HAP-1 (cell line): ENCODE measurements at regions not wholly inside any gene's neighbourhood (a gene's known extent, or its start where the extent isn't known, plus 50 kb on each side); places are given as distances from the start of the nearest gene placed in this dataset.

ENCODE experiments used
- DNase-seq, 2 experiments: peaks; one replicate each; pipeline ENCODE4 v3.0.0-alpha.2; 2016 to 2020; ENCODE audit warnings: low spot score in 2 of 2
- H3K27me3 ChIP-seq: fragments of 250-450 bp; sonication (Bioruptor Pico); 2 replicates; pipeline ENCODE4 v1.5.1; 2020; ENCODE audit warnings: low read depth, mild to moderate bottlenecking, moderate library complexity
- H3K36me3 ChIP-seq: fragments of 250-450 bp; sonication (Bioruptor Pico); replicated peaks from 2 replicates; pipeline ENCODE4 v1.5.1; 2020; ENCODE audit warnings: mild to moderate bottlenecking
- H3K4me1 ChIP-seq: fragments of 250-450 bp; sonication (Bioruptor Pico); 2 replicates; pipeline ENCODE4 v1.5.1; 2020; ENCODE audit warnings: mild to moderate bottlenecking
- H3K4me3 ChIP-seq: fragments of 250-450 bp; sonication (Bioruptor Pico); 2 replicates; pipeline ENCODE4 v1.5.1; 2020; ENCODE audit warnings: mild to moderate bottlenecking, moderate library complexity
- H3K9me3 ChIP-seq: fragments of 250-450 bp; sonication (Bioruptor Pico); 2 replicates; pipeline ENCODE4 v1.5.1; 2020; ENCODE audit warnings: mild to moderate bottlenecking, moderate library complexity
- in situ Hi-C: fragments of 300-500 bp; cut with MboI; formaldehyde crosslinking; loops from 3 replicates; pipeline ENCODE4 v1.14.3; 2020; ENCODE audit warnings: low sequenced_read_pairs, inconsistent platforms, mixed read lengths

DNA sequence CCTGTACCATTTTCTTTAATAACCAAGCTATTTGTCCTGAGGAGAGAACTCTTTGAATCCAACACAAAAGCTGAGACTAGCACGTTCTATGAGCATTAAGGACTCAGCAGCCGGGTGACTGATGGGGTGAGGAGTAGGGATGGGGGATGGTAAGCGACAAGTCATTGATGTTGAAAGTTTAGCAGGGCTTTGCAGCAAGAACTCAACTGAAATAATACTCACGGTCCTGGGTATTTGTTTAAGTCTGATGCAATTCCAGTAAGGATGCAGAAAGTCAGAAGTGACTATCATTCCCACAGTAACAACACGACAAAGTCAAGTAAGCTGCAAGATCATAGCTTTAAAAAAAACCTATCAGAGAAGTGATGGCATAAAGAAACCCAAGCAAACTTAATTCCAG is 131.1 kb downstream of the ACTL7B start:
- in situ Hi-C loops = no loop called here
- H3K27me3 ChIP-seq = no peaks in the 10 kb centered on the region
- H3K9me3 ChIP-seq = no peaks in the 10 kb centered on the region
- H3K4me1 ChIP-seq = no peaks in the 10 kb centered on the region
- H3K4me3 ChIP-seq = no peak overlapping the region
- no peak for DNase-seq
- no peaks in the 10 kb centered on the region for H3K36me3 ChIP-seq

GRCh38 chr9:108724122-108724521 is 131.7 kb downstream of the ACTL7B start:
- in situ Hi-C loops = no loop called here
- H3K4me3 ChIP-seq = no peak overlapping the region
- H3K36me3 ChIP-seq = no peaks in the 10 kb centered on the region
- no peaks in the 10 kb centered on the region for H3K4me1 ChIP-seq
- H3K9me3 ChIP-seq = no peaks in the 10 kb centered on the region
- no peak for DNase-seq
- no peaks in the 10 kb centered on the region for H3K27me3 ChIP-seq

DNA sequence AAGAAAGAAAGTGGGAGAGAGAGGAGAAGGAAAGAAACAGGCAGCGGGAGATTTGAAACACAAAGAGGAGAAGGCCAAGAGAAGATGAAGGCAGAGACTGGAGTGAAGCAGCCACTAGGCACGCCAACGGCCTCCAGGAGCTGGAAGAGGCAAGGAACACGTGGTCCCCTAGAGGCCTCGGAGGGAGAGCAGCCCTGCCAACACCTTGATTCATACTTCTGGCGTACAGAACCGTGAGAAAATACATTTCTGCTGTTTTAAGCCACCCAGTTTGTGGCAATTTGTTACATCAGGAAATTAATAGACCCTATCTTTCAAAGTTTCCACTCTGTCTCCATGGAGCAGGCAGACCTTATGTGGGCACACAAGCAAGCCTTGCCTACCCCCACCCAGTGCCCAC is 133.4 kb downstream of the ACTL7B start:
- Histone ChIP-seq H3K4me3 (no peak overlapping the region), H3K27me3 (no peaks in the 10 kb centered on the region), H3K9me3 (no peaks in the 10 kb centered on the region), H3K36me3 (no peaks in the 10 kb centered on the region), H3K4me1 (no peaks in the 10 kb centered on the region)
- in situ Hi-C loops = no loop called here
- DNase-seq = no peak

DNA sequence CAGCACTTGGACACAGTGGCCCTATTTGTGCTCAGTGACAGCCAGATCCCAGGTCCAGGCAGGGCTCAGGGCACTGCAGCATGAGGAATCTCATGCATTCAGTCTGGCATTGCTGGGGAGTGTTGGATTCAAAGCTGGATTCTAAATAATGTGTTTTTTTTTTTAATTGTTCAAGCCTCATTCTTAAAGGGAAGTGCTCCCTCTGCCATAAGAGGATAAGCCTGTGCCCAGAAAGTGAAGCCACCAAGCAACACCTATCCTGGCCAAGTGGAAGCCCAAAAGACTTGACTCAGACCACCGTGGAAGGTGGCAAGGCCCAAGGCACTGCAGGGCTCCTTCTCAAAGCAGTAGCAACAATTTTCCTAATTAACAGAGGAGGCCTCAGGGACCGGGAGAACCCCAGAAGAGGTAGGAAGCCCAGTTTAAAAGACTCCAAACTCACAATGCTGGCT is 135.6 kb downstream of the ACTL7B start:
- Histone ChIP-seq H3K4me3 (no peak overlapping the region), H3K4me1 (no peaks in the 10 kb centered on the region), H3K27me3 (no peaks in the 10 kb centered on the region), H3K36me3 (no peaks in the 10 kb centered on the region), H3K9me3 (no peaks in the 10 kb centered on the region)
- no peak for DNase-seq
- in situ Hi-C loops = no loop called here

GRCh38 chr9:108710424-108710823 is 145.4 kb downstream of the ACTL7B start:
- no peaks in the 10 kb centered on the region for H3K4me1 ChIP-seq
- in situ Hi-C loops = no loop called here
- no peaks in the 10 kb centered on the region for H3K27me3 ChIP-seq
- no peaks in the 10 kb centered on the region for H3K36me3 ChIP-seq
- no peaks in the 10 kb centered on the region for H3K9me3 ChIP-seq
- no peak for DNase-seq
- no peak overlapping the region for H3K4me3 ChIP-seq

DNA sequence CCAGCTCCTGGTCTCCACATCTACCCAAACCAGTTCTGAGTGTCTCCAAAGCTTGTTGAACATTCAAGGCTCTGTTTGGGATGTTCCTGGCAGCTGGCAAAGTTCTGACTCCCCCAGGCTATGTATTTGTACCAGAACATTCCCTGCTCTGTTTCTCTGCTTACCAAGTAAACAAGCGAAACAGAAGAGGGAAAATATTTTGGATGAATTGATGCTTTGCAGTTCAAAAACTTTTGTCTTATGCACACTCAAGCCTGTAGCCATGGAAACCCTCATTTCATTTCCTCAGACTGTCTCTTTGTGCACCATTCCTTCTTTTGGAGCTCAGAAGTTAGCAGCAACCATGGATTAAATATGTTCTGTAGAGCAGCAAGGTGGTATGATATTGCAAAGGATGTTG is 145.8 kb downstream of the ACTL7B start:
- H3K36me3 ChIP-seq = no peaks in the 10 kb centered on the region
- H3K27me3 ChIP-seq = no peaks in the 10 kb centered on the region
- no peaks in the 10 kb centered on the region for H3K4me1 ChIP-seq
- no peak for DNase-seq
- in situ Hi-C loops = no loop called here
- no peaks in the 10 kb centered on the region for H3K9me3 ChIP-seq
- H3K4me3 ChIP-seq = no peak overlapping the region

DNA sequence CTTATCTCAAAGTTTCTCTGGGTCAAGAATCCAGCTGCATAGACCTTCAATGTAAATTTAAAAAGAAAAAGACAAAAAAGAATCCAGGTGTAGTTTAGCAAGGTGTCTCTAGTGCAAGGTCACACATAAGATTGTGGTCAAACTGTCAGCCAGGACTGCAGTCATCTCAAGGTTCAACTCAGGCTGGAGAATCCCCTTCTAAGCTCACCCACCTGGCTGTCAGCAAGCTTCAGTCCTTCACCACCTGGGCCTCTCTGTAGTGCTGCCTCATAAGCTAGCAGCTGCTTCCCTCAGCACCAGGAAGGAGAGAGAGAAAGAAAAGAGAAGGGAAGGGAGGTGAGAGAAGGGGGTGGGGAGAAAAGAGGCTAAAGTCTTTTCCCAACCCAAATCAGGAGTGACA is 146.7 kb downstream of the ACTL7B start:
- Histone ChIP-seq H3K9me3 (no peaks in the 10 kb centered on the region), H3K36me3 (no peaks in the 10 kb centered on the region), H3K4me3 (no peak overlapping the region), H3K27me3 (no peaks in the 10 kb centered on the region), H3K4me1 (no peaks in the 10 kb centered on the region)
- in situ Hi-C loops = no loop called here
- no peak for DNase-seq

DNA sequence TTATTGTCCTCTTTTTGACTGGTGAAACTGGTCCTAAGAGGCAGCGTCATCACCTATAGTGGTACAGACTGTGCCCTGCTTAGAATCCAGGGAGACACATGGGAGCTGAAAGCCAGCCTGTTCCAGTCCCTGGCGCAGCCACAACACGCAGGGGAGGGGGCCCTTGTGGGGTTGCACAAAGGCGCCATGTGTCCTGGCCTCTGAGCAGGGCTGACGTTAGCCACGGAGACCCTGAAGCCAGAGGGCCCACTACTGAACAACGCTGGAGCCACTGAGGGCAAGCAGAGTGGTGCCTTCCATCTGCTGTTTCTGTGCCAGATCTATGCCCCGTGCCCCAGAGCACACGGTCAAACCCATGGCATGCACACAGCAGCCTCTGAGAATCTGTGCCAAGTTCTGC is 147.3 kb downstream of the ACTL7B start:
- no peak for DNase-seq

DNA sequence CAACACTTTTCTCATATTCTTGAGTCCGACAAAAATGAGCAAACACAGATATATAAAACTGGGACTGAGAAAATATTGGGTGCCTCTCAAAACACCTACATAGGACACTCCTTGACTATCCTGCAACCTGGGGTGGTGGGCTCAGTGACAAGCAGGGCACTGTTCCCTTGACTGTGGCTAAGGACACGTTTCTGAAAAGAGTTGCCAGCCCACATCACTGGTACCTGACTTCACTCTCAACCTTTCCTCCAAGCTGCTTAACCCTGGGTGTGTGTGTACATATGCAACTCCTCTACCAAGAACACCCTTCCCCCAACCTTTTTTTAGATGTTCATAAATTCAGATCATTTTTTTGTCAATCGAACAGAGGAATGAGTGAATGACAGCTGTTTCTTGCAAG is 148.7 kb downstream of the ACTL7B start:
- Histone ChIP-seq H3K4me1 (no peaks in the 10 kb centered on the region), H3K27me3 (no peaks in the 10 kb centered on the region), H3K4me3 (no peak overlapping the region), H3K36me3 (no peaks in the 10 kb centered on the region), H3K9me3 (no peaks in the 10 kb centered on the region)
- DNase-seq = no peak
- in situ Hi-C loops = no loop called here

More for the DNA sequence above, 147.3 kb downstream of the ACTL7B start:
- Histone ChIP-seq H3K4me3 (no peak overlapping the region), H3K4me1 (no peaks in the 10 kb centered on the region), H3K9me3 (no peaks in the 10 kb centered on the region), H3K27me3 (no peaks in the 10 kb centered on the region), H3K36me3 (no peaks in the 10 kb centered on the region)
- in situ Hi-C loops = no loop called here

GRCh38 chr9:108704156-108704852 is 151.5 kb downstream of the ACTL7B start:
- no peak for DNase-seq
- in situ Hi-C loops = no loop called here
- H3K27me3 ChIP-seq = no peaks in the 10 kb centered on the region
- H3K4me3 ChIP-seq = no peak overlapping the region
- no peaks in the 10 kb centered on the region for H3K9me3 ChIP-seq
- no peaks in the 10 kb centered on the region for H3K36me3 ChIP-seq
- no peaks in the 10 kb centered on the region for H3K4me1 ChIP-seq

- peak in 1 of 2 experiments; percentile 6 for DNase-seq
- H3K9me3 ChIP-seq = no peaks in the 10 kb centered on the region
- in situ Hi-C loops = no loop called here
These were observed 152.4 kb downstream of the ACTL7B start for GRCh38 chr9:108703429-108703828.

GRCh38 chr9:108702681-108703080 is 153.1 kb downstream of the ACTL7B start:
- in situ Hi-C loops = no loop called here
- DNase-seq = no peak
- H3K27me3 ChIP-seq = no peaks in the 10 kb centered on the region
- H3K4me1 ChIP-seq = no peaks in the 10 kb centered on the region
- H3K36me3 ChIP-seq = no peaks in the 10 kb centered on the region
- no peaks in the 10 kb centered on the region for H3K9me3 ChIP-seq
- H3K4me3 ChIP-seq = no peak overlapping the region

More at GRCh38 chr9:108703429-108703828, 152.4 kb downstream of the ACTL7B start:
- no peaks in the 10 kb centered on the region for H3K36me3 ChIP-seq
- H3K27me3 ChIP-seq = no peaks in the 10 kb centered on the region
- no peak overlapping the region for H3K4me3 ChIP-seq
- no peaks in the 10 kb centered on the region for H3K4me1 ChIP-seq

- no peaks in the 10 kb centered on the region for H3K4me1 ChIP-seq
- no peaks in the 10 kb centered on the region for H3K36me3 ChIP-seq
- no peak for DNase-seq
- no peaks in the 10 kb centered on the region for H3K27me3 ChIP-seq
- H3K4me3 ChIP-seq = no peak overlapping the region
- no peaks in the 10 kb centered on the region for H3K9me3 ChIP-seq
- in situ Hi-C loops = no loop called here
These were observed 157.0 kb downstream of the ACTL7B start for GRCh38 chr9:108698801-108699200.

DNA sequence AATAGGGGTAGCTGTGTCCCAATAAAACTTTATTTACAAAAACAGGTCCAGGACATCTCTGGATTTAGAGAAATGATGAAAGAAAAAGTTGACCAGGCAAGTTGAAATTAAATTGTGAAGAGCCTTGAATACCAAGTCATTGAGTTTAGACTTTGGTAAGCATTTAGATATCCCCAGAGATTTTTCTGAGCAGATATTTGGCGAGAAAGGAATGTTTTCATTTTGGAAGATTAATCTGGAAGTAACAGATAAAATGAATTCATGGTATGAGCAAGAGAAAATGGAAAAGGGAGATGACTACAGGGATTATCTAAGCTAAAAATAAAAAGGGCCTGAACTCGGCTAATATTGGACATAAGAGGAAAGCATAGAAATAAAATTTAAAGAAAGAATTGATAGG is 157.6 kb downstream of the ACTL7B start:
- H3K9me3 ChIP-seq = no peaks in the 10 kb centered on the region
- DNase-seq = no peak
- no peaks in the 10 kb centered on the region for H3K36me3 ChIP-seq
- in situ Hi-C loops = no loop called here
- H3K27me3 ChIP-seq = no peaks in the 10 kb centered on the region
- H3K4me1 ChIP-seq = no peaks in the 10 kb centered on the region
- H3K4me3 ChIP-seq = no peak overlapping the region

- in situ Hi-C loops = no loop called here
- H3K4me3 ChIP-seq = no peak overlapping the region
- no peaks in the 10 kb centered on the region for H3K4me1 ChIP-seq
- no peaks in the 10 kb centered on the region for H3K36me3 ChIP-seq
- H3K9me3 ChIP-seq = no peaks in the 10 kb centered on the region
- DNase-seq = no peak
- no peaks in the 10 kb centered on the region for H3K27me3 ChIP-seq
These were observed 159.6 kb downstream of the ACTL7B start for GRCh38 chr9:108696156-108696555.
